ENCODE measurements at regions not wholly inside any gene's neighbourhood (a gene's known extent, or its start where the extent isn't known, plus 50 kb on each side); places are given as distances from the start of the nearest gene placed in this dataset.

DNA sequence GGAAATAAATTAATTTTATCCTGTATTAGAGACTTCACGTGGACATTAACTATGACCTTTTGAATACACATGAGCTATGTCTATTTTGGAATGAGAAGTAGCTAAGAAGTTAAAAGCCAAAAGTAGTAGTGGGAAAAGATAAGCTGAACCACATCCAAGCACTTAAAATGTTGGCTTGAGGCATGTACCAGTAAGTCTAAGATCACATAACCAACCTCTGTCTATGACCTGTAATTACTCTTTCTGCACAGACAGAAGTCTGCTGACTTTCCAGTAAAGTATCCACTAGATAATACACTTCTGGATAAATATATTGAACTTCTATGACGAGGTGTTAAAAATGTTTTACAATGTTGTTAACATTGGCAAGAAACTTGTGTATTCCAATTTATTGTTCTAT, 68.7 kb downstream of the LIG4 start:
- TF ChIP-seq CTCF (IDR thresholded peaks at IDR 0.05) = no peak
- TF ChIP-seq POLR2A (IDR thresholded peaks at IDR 0.05) = no peak
